Transverse colon (tissue), 4 donors: ENCODE measurements at regions not wholly inside any gene's neighbourhood (a gene's known extent, or its start where the extent isn't known, plus 50 kb on each side); places are given as distances from the start of the nearest gene placed in this dataset.

ENCODE experiments used
- DNase-seq: peaks from one replicate; pipeline ENCODE4 v3.0.0-alpha.2; 2019
- H3K27ac ChIP-seq, 4 donors: fragments of 200-600 bp; sonication (generic); 2 replicates each; pipeline ENCODE4 v1.5.1; 2016 to 2018; ENCODE audit warnings: inconsistent platforms in 4 of 4
- H3K27me3 ChIP-seq: fragments of 200-600 bp; sonication (generic); 2 replicates; pipeline ENCODE4 v1.5.1; 2017; ENCODE audit warnings: inconsistent platforms
- H3K36me3 ChIP-seq, 4 donors: fragments of 200-600 bp; sonication (generic); 2 replicates each; pipeline ENCODE4 v1.5.1; 2017 to 2019; ENCODE audit warnings: inconsistent platforms in 4 of 4
- H3K4me1 ChIP-seq, 4 donors: fragments of 200-600 bp; sonication (generic); 2 replicates each; pipeline ENCODE4 v1.5.1; 2017 to 2020; ENCODE audit warnings: inconsistent platforms in 4 of 4
- H3K4me3 ChIP-seq, 4 donors: fragments of 200-600 bp; sonication (generic); 1 replicate in 1 of 4; 2 replicates in 3 of 4; pipeline versions ENCODE4 v1.5.1 to v1.6.1; 2017 to 2019; ENCODE audit warnings: inconsistent platforms in 4 of 4
- H3K9me3 ChIP-seq, 2 donors: fragments of 200-600 bp; sonication (generic); 2 replicates each; pipeline ENCODE4 v1.5.1; 2017 to 2019; ENCODE audit warnings: inconsistent platforms in 2 of 2
- CTCF ChIP-seq, 5 experiments: fragments of 200-600 bp in 3 of 5; fragments of 450-650 bp in 2 of 5; sonication (generic) in 3 of 5; IDR thresholded peaks; 1 replicate in 2 of 5; 2 replicates in 3 of 5; pipeline ENCODE4 v1.5.1; 2016 to 2017; ENCODE audit warnings: antibody characterized with exemption in 5 of 5, inconsistent platforms in 3 of 5, mild to moderate bottlenecking in 2 of 5, moderate library complexity in 1 of 5
- EP300 ChIP-seq: sonication (generic); formaldehyde crosslinking; IDR thresholded peaks from one replicate; pipeline ENCODE4 v1.6.1; 2017; ENCODE audit warnings: antibody characterized with exemption, low read depth
- POLR2A ChIP-seq: fragments of 450-650 bp; IDR thresholded peaks from one replicate; pipeline ENCODE4 v1.6.1; 2016; ENCODE audit warnings: antibody characterized with exemption, mild to moderate bottlenecking, moderate library complexity
- POLR2AphosphoS5 ChIP-seq, 3 donors: sonication (generic); formaldehyde crosslinking; IDR thresholded peaks; one replicate each; pipeline ENCODE4 v1.6.1; 2016; ENCODE audit warnings: antibody characterized with exemption in 3 of 3
- WGBS, 2 donors: methylation state at CpG; one replicate each; pipeline ENCODE4 v1.1.5; 2018; ENCODE audit warnings: low coverage in 1 of 2; 5-methylcytosine and 5-hydroxymethylcytosine counted together
- in situ Hi-C, 4 donors: fragments of 200-750 bp; cut with MboI; loops; one replicate each; pipeline versions ENCODE4 v1.15.0 to v1.15.1; 2017; ENCODE audit warnings: low sequenced_read_pairs in 3 of 4, low pct_ligation_motif_present in 1 of 4, low pct_unique_long_range_greater_than_20kb in 1 of 4
- intact Hi-C: fragments of 100-400 bp; cut with DNase I; formaldehyde crosslinking; loops from one replicate; pipeline ENCODE4 v1.15.1; 2023; ENCODE audit warnings: low total_unique reads

DNA sequence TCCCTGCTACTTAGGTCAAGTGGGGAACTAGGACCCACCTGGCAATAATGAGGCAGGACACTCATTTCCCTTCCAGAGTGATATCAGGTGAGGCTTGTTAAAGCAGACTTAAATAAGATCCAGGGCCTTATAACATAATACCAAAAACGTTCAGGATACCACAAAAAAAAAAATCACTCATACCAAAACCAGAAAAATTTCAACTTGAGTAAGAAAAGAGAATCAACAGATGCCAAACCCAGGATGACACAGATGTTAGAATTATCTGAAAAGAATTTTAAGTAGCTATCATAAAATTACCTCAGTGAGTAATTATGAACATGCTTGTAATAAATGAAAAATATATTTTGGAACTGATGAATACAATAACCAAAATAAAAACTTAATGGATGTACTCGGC is 255.6 kb upstream of the OSR1 start:
- H3K36me3 ChIP-seq = no peaks in the 10 kb centered on the region
- TF ChIP-seq CTCF (IDR thresholded peaks at IDR 0.05) = no peak
- no peak for TF ChIP-seq POLR2AphosphoS5 (IDR thresholded peaks at IDR 0.05)
- TF ChIP-seq POLR2A = no peak
- no peak for TF ChIP-seq EP300
- 44 to 70% methylated on average over 1 to 2 of the region's 2 CpGs for WGBS, 2 donors
- peaks cover 16 to 18% of the 10 kb centered on the region in 2 donors for H3K9me3 ChIP-seq
- no peaks in the 10 kb centered on the region for H3K4me1 ChIP-seq
- no peak overlapping the region for H3K27ac ChIP-seq
- in situ Hi-C loops (no loop called here), intact Hi-C loops (no loop called here)
- no peak for DNase-seq
- no peaks in the 10 kb centered on the region for H3K27me3 ChIP-seq
- no peak overlapping the region for H3K4me3 ChIP-seq

GRCh38 chr2:19611491-19612332 is 253.3 kb upstream of the OSR1 start:
- intact Hi-C loops (no loop called here), in situ Hi-C loops (no loop called here)
- Histone ChIP-seq H3K4me3 (no peak overlapping the region), H3K27me3 (no peaks in the 10 kb centered on the region), H3K9me3 (peaks cover 12% of the 10 kb centered on the region in 2 donors), H3K36me3 (no peaks in the 10 kb centered on the region), H3K27ac (no peak overlapping the region), H3K4me1 (no peaks in the 10 kb centered on the region)
- TF ChIP-seq POLR2A (no peak), CTCF (IDR thresholded peaks at IDR 0.05) (no peak)
- peak; percentile 10 for DNase-seq
- WGBS, 2 donors = 80% methylated on average over 4 of the region's 4 CpGs; no CpG with 5 or more reads in 1 of the 2 donors

DNA sequence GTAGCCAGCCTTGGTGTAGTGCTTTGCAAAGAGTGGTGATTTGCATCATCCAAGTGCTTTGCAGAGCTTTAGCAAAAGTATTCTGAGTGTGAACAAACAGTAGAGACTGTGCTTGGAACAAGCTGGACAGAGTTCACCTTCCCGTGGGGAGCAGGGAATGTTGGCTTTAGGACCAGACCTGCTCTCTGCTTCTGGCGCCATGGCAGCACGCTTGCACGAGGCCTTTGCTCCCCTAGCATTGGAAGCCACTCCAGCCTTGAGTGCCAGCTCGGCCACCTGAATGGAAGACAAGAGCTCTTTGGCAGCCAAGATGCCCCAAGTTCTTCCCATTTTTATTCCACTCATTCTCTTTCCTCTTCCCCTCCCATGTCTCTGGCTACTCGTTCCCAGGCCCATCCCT is 250.8 kb upstream of the OSR1 start:
- Histone ChIP-seq H3K36me3 (no peaks in the 10 kb centered on the region), H3K27me3 (no peaks in the 10 kb centered on the region), H3K9me3 (peaks cover 0 to 2% of the 10 kb centered on the region in 2 donors), H3K4me3 (no peak overlapping the region), H3K27ac (no peak overlapping the region), H3K4me1 (no peaks in the 10 kb centered on the region)
- no peak for DNase-seq
- in situ Hi-C loops (no loop called here), intact Hi-C loops (no loop called here)
- no peak for TF ChIP-seq CTCF (IDR thresholded peaks at IDR 0.05)
- TF ChIP-seq EP300 = no peak
- TF ChIP-seq POLR2AphosphoS5 (IDR thresholded peaks at IDR 0.05) = no peak
- no peak for TF ChIP-seq POLR2A
- WGBS, 2 donors = 20 to 66% methylated on average over 1 to 6 of the region's 6 CpGs

DNA sequence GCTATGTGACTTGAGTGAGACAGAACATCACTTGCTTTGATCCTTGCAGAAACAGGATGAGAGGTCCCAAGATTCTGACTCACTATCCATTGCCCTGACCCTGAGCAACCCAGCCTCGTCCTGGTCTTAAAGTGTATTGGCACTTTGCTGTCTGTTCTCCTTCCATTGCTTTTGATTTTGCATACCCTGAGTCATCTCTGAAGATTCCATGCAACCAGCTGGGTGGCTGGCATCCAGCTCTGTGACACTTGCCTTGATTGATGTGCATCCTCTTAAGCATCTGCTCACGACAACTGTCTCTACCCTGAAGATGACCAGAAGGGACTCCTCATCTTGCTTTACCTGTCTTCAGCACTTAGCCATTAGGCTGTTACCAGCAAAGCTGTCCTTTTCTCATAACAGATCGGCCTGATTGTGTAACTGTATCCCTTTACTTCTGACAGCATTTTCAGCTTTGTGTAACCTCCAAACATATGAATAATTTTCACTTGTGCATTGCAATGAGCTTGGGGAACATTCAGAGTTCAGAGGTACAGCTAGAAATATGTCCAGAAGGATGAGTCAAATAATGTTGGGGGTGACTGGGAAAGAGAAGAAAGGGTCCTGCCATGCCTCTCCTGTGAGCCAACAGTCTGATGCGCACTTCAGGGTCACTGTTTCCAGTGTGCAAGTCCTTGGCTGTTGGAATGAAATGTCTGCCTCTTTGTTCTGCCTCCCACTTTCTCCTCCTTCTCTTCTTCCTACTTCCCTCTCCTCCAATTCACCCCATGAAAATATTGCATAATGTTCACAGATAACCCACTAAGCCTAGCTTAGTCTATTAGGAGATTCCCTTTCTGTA is 249.7 kb upstream of the OSR1 start:
- intact Hi-C loops = no loop called here

More for the DNA sequence above, 249.7 kb upstream of the OSR1 start:
- Histone ChIP-seq H3K27ac (no peak overlapping the region), H3K4me1 (no peaks in the 10 kb centered on the region), H3K9me3 (no peaks in the 10 kb centered on the region), H3K36me3 (no peaks in the 10 kb centered on the region), H3K4me3 (no peak overlapping the region), H3K27me3 (no peaks in the 10 kb centered on the region)
- TF ChIP-seq EP300 (no peak), CTCF (IDR thresholded peaks at IDR 0.05) (no peak), POLR2AphosphoS5 (IDR thresholded peaks at IDR 0.05) (no peak), POLR2A (no peak)
- in situ Hi-C loops = no loop called here
- WGBS, 2 donors = 66 to 93% methylated on average over 3 to 4 of the region's 4 CpGs
- DNase-seq = no peak
